Heart left ventricle (tissue), 16 donors: ENCODE measurements at regions not wholly inside any gene's neighbourhood (a gene's known extent, or its start where the extent isn't known, plus 50 kb on each side); places are given as distances from the start of the nearest gene placed in this dataset.
A peak's percentile ranks its signal among the peaks of the same experiment; 100 is the strongest.

Source experiments
- ATAC-seq, 4 donors: fragments of 200-7000 bp; cut with Tn5 transposase; one replicate each; pipeline ENCODE4 v1.9.1; 2020 to 2022; ENCODE audit warnings: moderate library complexity in 4 of 4, mild to moderate bottlenecking in 3 of 4, moderate number of reproducible peaks in 1 of 4
- DNase-seq, 5 donors: peaks; one replicate each; pipeline ENCODE4 v3.0.0-alpha.2; 2020
- H3K27ac ChIP-seq, 12 donors: fragments of 200-600 bp; sonication (generic) in 4 of 12; one replicate each; pipeline versions ENCODE4 v1.5.0 to v1.8.0; 2016 to 2022; ENCODE audit warnings: mild to moderate bottlenecking in 2 of 12
- H3K27me3 ChIP-seq, 9 donors: fragments of 200-600 bp; sonication (generic) in 2 of 9; one replicate each; pipeline versions ENCODE4 v1.5.1 to v1.8.0; 2016 to 2022; ENCODE audit warnings: mild to moderate bottlenecking in 3 of 9
- H3K36me3 ChIP-seq, 9 donors: fragments of 200-600 bp; sonication (generic) in 2 of 9; one replicate each; pipeline versions ENCODE4 v1.5.0 to v1.8.0; 2018 to 2022; ENCODE audit warnings: mild to moderate bottlenecking in 2 of 9
- H3K4me1 ChIP-seq, 12 donors: fragments of 200-600 bp; sonication (generic) in 4 of 12; one replicate each; pipeline versions ENCODE4 v1.5.0 to v1.8.0; 2016 to 2022; ENCODE audit warnings: mild to moderate bottlenecking in 3 of 12
- H3K4me3 ChIP-seq, 12 donors: fragments of 200-600 bp; sonication (generic) in 4 of 12; one replicate each; pipeline versions ENCODE4 v1.5.0 to v1.8.0; 2017 to 2022; ENCODE audit warnings: mild to moderate bottlenecking in 9 of 12, moderate library complexity in 4 of 12
- H3K9me3 ChIP-seq, 12 donors: fragments of 200-600 bp; sonication (generic) in 4 of 12; one replicate each; pipeline versions ENCODE4 v1.5.0 to v1.8.0; 2016 to 2022; ENCODE audit warnings: mild to moderate bottlenecking in 1 of 12
- POLR2A ChIP-seq, 2 donors: fragments of 450-650 bp; IDR thresholded peaks; one replicate each; pipeline ENCODE4 v1.6.1; 2017; ENCODE audit warnings: antibody characterized with exemption in 2 of 2, mild to moderate bottlenecking in 2 of 2, moderate library complexity in 2 of 2
- WGBS, 4 donors: extraction: QIAGEN DNeasy Blood & Tissue Kit in 2 of 4; methylation state at CpG; one replicate each; pipeline versions ENCODE4 v1.1.5 to v1.1.7; 2013 to 2018; 5-methylcytosine and 5-hydroxymethylcytosine counted together
- intact Hi-C, 10 donors: fragments of 100-400 bp; cut with DNase I; formaldehyde crosslinking; loops; one replicate each; pipeline versions ENCODE4 v1.11.1 to v1.14.2; 2022
- TF ChIP-seq, protein P1 (sequence below), 12 donors: fragments of 200-600 bp; sonication (generic) in 4 of 12; IDR thresholded peaks; one replicate each; pipeline versions ENCODE4 v1.5.0 to v1.8.0; 2018 to 2022; ENCODE audit warnings: antibody characterized with exemption in 12 of 12, mild to moderate bottlenecking in 5 of 12
- donor health status: ischemic (EF 13 %, LVEDD 7.1; RV severe dilation, severe dysfunction).
- donor health status: healthy with polysubstance abuse.
- donor health status: DM: no; HTN: yes; CAD: no.
- donor health status: DM: no; HTN: no; CAD: no.
- donor health status: ischemic (EF 25% LVEDD 6.9; RV normal size, moderate dysfunction).
- donor health status: ischemic (EF 25% LVEDD 5.7; RV mildly dilated, moderate dysfunction).
- donor health status: healthy.
- donor health status: DM: yes; HTN: yes; CAD: no.
- donor health status: ischemic (EF 35%, LVEDD 5.7; RV mildly dilated, moderate dysfunction).
- donor health status: nonischemic (EF 11% LVEDD 7.7; RV severe dilation, severe dysfunction).
- donor health status: DM: yes; HTN: yes; CAD: no.
- donor health status: PGD.
- donor health status: ischemic (EF 29% LVEDD 5.4; RV normal size, mild dysfunction).
- donor health status: nonischemic (EF 23%, LVEDD 6.1; RV moderate dilation, normal function).

DNA sequence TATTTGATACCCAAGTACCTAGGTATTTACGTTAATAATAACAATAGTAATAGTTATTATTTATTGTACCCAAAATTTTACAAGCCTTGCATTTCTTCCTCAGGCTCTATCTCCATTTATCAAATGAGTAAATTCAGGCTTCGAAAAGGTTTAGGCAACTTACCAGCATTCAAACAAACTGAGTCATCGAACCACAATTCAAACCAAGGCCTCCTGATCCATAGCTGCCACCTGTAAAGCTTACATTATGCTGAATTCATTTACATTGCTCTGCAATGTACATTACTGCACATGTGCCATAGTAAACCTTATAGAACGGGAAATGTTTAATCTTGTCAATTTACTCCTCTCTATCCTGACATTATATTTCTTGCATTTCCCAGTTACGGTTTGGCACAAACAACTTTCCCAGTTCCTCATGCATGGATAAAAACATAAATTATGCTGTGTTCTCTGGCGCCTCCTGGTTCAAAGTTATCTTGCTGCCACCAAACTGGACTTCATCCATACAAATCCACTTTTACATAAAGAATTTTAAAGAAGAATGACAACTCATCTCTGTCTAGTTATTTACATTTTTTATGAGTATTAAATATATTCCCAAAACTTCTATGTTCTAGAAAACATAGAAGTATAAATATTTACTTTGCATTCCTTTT is 360.6 kb upstream of the SOX9 start:
- WGBS, 4 donors = 66 to 78% (median 75%) methylated on average over 6 of the region's 6 CpGs
- TF ChIP-seq, protein P1, sequence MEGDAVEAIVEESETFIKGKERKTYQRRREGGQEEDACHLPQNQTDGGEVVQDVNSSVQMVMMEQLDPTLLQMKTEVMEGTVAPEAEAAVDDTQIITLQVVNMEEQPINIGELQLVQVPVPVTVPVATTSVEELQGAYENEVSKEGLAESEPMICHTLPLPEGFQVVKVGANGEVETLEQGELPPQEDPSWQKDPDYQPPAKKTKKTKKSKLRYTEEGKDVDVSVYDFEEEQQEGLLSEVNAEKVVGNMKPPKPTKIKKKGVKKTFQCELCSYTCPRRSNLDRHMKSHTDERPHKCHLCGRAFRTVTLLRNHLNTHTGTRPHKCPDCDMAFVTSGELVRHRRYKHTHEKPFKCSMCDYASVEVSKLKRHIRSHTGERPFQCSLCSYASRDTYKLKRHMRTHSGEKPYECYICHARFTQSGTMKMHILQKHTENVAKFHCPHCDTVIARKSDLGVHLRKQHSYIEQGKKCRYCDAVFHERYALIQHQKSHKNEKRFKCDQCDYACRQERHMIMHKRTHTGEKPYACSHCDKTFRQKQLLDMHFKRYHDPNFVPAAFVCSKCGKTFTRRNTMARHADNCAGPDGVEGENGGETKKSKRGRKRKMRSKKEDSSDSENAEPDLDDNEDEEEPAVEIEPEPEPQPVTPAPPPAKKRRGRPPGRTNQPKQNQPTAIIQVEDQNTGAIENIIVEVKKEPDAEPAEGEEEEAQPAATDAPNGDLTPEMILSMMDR (IDR thresholded peaks at IDR 0.05) = no peak
- no peak for TF ChIP-seq POLR2A (IDR thresholded peaks at IDR 0.05)
- Histone ChIP-seq H3K9me3 (no peaks in the 10 kb centered on the region), H3K36me3 (no peaks in the 10 kb centered on the region), H3K27me3 (no peaks in the 10 kb centered on the region), H3K4me3 (no peak overlapping the region), H3K27ac (no peak overlapping the region), H3K4me1 (no peaks in the 10 kb centered on the region)
- ATAC-seq (no peak), DNase-seq (no peak)
- intact Hi-C loops = loop anchor here in 1 of 10 donors (10.0 kb wide), 1 partner anchor 355 kb away; no protein-coding TSS in a partner anchor

- TF ChIP-seq POLR2A (IDR thresholded peaks at IDR 0.05) = no peak
- TF ChIP-seq, protein P1 (IDR thresholded peaks at IDR 0.05) = no peak
- H3K9me3 ChIP-seq = no peaks in the 10 kb centered on the region
- no peak for ATAC-seq
- intact Hi-C loops = loop anchor here in 1 of 10 donors (10.0 kb wide), 1 partner anchor 352 kb away; no protein-coding TSS in a partner anchor
- H3K27me3 ChIP-seq = no peaks in the 10 kb centered on the region
- H3K4me3 ChIP-seq = no peak overlapping the region
- no peak overlapping the region for H3K27ac ChIP-seq
- WGBS, 4 donors = 75 to 79% (median 78%) methylated on average over 3 of the region's 3 CpGs
- no peaks in the 10 kb centered on the region for H3K4me1 ChIP-seq
- no peak for DNase-seq
- H3K36me3 ChIP-seq = no peaks in the 10 kb centered on the region
Observed at GRCh38 chr17:71762526-71762925, 358.3 kb upstream of the SOX9 start.

DNA sequence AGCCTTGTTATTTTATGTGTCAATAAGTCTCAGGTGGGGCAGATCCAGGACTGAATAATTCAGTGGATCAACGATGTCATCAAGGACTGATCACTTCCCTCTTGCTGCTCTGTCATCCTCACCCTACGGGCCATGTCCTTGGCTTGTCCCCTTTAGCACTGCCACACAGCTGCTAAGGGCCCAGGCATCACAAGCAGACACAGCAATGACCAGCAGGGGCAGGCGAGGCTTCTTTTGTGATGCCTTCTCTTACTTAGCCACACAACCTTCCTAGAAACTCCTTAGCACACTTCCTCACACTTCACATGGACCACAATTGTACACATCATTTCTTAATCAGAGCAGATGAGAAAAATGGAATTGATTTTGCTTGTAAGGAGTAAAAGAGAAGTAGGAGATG is 356.3 kb upstream of the SOX9 start:
- ATAC-seq (peak in 3 of 4 donors; percentile 41 to 81 (median 72)), DNase-seq (peak in 2 of 5 donors; percentile 32 to 37)
- intact Hi-C loops = loop anchor here in 1 of 10 donors (10.0 kb wide), 1 partner anchor 350 kb away; no protein-coding TSS in a partner anchor
- Histone ChIP-seq H3K4me3 (no peak overlapping the region), H3K4me1 (no peaks in the 10 kb centered on the region), H3K36me3 (no peaks in the 10 kb centered on the region), H3K27me3 (no peaks in the 10 kb centered on the region), H3K9me3 (no peaks in the 10 kb centered on the region), H3K27ac (no peak overlapping the region)
- no peak for TF ChIP-seq POLR2A (IDR thresholded peaks at IDR 0.05)
- TF ChIP-seq, protein P1 (IDR thresholded peaks at IDR 0.05) = peak in 6 of 12 donors; percentile 7 to 41 (median 32)
- WGBS, 4 donors = 38 to 49% (median 45%) methylated on average over 3 of the region's 3 CpGs

GRCh38 chr17:71765437-71765836 is 355.4 kb upstream of the SOX9 start:
- Histone ChIP-seq H3K27ac (no peak overlapping the region), H3K4me3 (no peak overlapping the region), H3K4me1 (no peaks in the 10 kb centered on the region), H3K9me3 (no peaks in the 10 kb centered on the region), H3K27me3 (no peaks in the 10 kb centered on the region), H3K36me3 (no peaks in the 10 kb centered on the region)
- DNase-seq (no peak), ATAC-seq (no peak)
- WGBS, 4 donors = 47 to 61% (median 58%) methylated on average over 2 of the region's 2 CpGs
- intact Hi-C loops = loop anchor here in 1 of 10 donors (10.0 kb wide), 1 partner anchor 349 kb away; no protein-coding TSS in a partner anchor
- TF ChIP-seq POLR2A (IDR thresholded peaks at IDR 0.05) = no peak
- TF ChIP-seq, protein P1 (IDR thresholded peaks at IDR 0.05) = no peak
